ENCODE measurements at regions not wholly inside any gene's neighbourhood (a gene's known extent, or its start where the extent isn't known, plus 50 kb on each side); places are given as distances from the start of the nearest gene placed in this dataset.

GRCh38 chr2:147715807-147716206 lies 129.0 kb upstream of the ACVR2A start:
- Mint-ChIP-seq H3K9me3 (no peaks in the 10 kb centered on the region; a peak in 1 of 5 replicates), H3K4me1 (no peaks in the 10 kb centered on the region), H3K36me3 (ENCODE audit: insufficient read depth in 1 of 3, low read depth in 3 of 3) (no peaks in the 10 kb centered on the region), H3K27ac (0 out of 7 replicates have a peak overlapping the region, but pooled peaks of 1 of the 3 experiments have one; percentile 10), H3K4me3 (no peak overlapping the region), H3K27me3 (ENCODE audit: low read depth) (no peaks in the 10 kb centered on the region; the same call in 1 of the 2 replicates)
- Histone ChIP-seq H3K27me3 (ENCODE audit: insufficient read depth, low read length) (no peaks in the 10 kb centered on the region), H2BK20ac (ENCODE audit: low read depth, low read length, poor library complexity, severe bottlenecking) (no peak overlapping the region), H4K91ac (ENCODE audit: insufficient read length, low read depth, low read length) (no peak overlapping the region), H2BK120ac (ENCODE audit: low read depth, low read length, poor library complexity, severe bottlenecking) (no peak overlapping the region), H3K56ac (ENCODE audit: insufficient read length, low read depth, low read length) (no peak overlapping the region), H3K23ac (ENCODE audit: insufficient read length, low read depth, low read length) (no peak overlapping the region), H3K79me2 (ENCODE audit: insufficient read depth, low read length) (no peaks in the 10 kb centered on the region), H2BK5ac (ENCODE audit: insufficient read length, low read length) (no peak overlapping the region), H2AK5ac (ENCODE audit: insufficient read length, low read length) (no peak overlapping the region), H2BK12ac (ENCODE audit: insufficient read length, low read depth, low read length) (no peak overlapping the region), H3K4me2 (ENCODE audit: insufficient read depth, insufficient read length, low read length) (no peak overlapping the region), H3K23me2 (ENCODE audit: insufficient read length, low read depth, low read length, poor library complexity, severe bottlenecking) (no peaks in the 10 kb centered on the region), H3K9ac (ENCODE audit: extremely low read depth, insufficient read length, low read length) (no peak overlapping the region), H2AFZ (ENCODE audit: low read length) (no peak overlapping the region), H4K8ac (replicated peaks; ENCODE audit: insufficient read length, low read depth, low read length) (no peak overlapping the region), H3K9me3 (ENCODE audit: control insufficient read depth, low read depth, low read length) (no peaks in the 10 kb centered on the region), H2BK15ac (ENCODE audit: low read depth, low read length) (no peak overlapping the region), H3T11ph (ENCODE audit: low read length) (no peak overlapping the region), H4K5ac (ENCODE audit: insufficient read length, low read depth, low read length) (no peak overlapping the region), H3K4ac (ENCODE audit: low read depth, low read length) (no peak overlapping the region), H4K20me1 (ENCODE audit: control insufficient read depth, insufficient read depth, insufficient read length) (no peaks in the 10 kb centered on the region), H3K27ac (ENCODE audit: insufficient read length, low read depth, low read length) (no peak overlapping the region), H3K14ac (ENCODE audit: insufficient read depth, low read length) (no peak overlapping the region), H3K18ac (ENCODE audit: insufficient read length, low read depth, low read length) (no peak overlapping the region), H3K79me1 (ENCODE audit: insufficient read depth, low read depth, low read length, poor library complexity, severe bottlenecking) (no peaks in the 10 kb centered on the region), H3K4me1 (ENCODE audit: insufficient read depth, low read length) (no peaks in the 10 kb centered on the region)
- no peak for DNase-seq
- TF ChIP-seq, protein P1, sequence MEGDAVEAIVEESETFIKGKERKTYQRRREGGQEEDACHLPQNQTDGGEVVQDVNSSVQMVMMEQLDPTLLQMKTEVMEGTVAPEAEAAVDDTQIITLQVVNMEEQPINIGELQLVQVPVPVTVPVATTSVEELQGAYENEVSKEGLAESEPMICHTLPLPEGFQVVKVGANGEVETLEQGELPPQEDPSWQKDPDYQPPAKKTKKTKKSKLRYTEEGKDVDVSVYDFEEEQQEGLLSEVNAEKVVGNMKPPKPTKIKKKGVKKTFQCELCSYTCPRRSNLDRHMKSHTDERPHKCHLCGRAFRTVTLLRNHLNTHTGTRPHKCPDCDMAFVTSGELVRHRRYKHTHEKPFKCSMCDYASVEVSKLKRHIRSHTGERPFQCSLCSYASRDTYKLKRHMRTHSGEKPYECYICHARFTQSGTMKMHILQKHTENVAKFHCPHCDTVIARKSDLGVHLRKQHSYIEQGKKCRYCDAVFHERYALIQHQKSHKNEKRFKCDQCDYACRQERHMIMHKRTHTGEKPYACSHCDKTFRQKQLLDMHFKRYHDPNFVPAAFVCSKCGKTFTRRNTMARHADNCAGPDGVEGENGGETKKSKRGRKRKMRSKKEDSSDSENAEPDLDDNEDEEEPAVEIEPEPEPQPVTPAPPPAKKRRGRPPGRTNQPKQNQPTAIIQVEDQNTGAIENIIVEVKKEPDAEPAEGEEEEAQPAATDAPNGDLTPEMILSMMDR (conservative IDR thresholded peaks at IDR 0.05): no peak
